Posterior vena cava (tissue), 2 donors: ENCODE measurements at regions not wholly inside any gene's neighbourhood (a gene's known extent, or its start where the extent isn't known, plus 50 kb on each side); places are given as distances from the start of the nearest gene placed in this dataset.
"Not testable (repeated sequence)": the region's sequence is repeated elsewhere in the genome, so short reads cannot be mapped to it uniquely, and the experiment has no call there.

ENCODE experiments used
- DNase-seq: peaks from one replicate; pipeline ENCODE4 v3.0.0-alpha.2; 2020; ENCODE audit warnings: low spot score
- intact Hi-C, 2 donors: fragments of 100-400 bp; cut with DNase I; formaldehyde crosslinking; loops; one replicate each; pipeline versions ENCODE4 v1.14.1 to v1.14.2; 2022 to 2023
- donor health status: DM: yes; HTN: yes; CAD: no.
- donor health status: DM: yes; HTN: yes; CAD: no.

- no peak for DNase-seq
- intact Hi-C loops = no loop called here
These were observed 339.4 kb downstream of the SFMBT2 start for GRCh38 chr10:7071421-7071820.

- intact Hi-C loops = no loop called here
These were observed 339.9 kb downstream of the SFMBT2 start for GRCh38 chr10:7070950-7071349.

GRCh38 chr10:7069706-7070105 is 341.1 kb downstream of the SFMBT2 start:
- intact Hi-C loops = no loop called here

More at GRCh38 chr10:7070950-7071349, 339.9 kb downstream of the SFMBT2 start:
- DNase-seq = no peak

GRCh38 chr10:7056216-7056615 is 354.6 kb downstream of the SFMBT2 start:
- DNase-seq = no peak
- intact Hi-C loops = no loop called here

More at GRCh38 chr10:7069706-7070105, 341.1 kb downstream of the SFMBT2 start:
- DNase-seq = no peak

- intact Hi-C loops = loop anchor here in 1 of 2 donors (5.0 kb wide), 1 partner anchor 897 kb away; no protein-coding TSS in a partner anchor
- no peak for DNase-seq
These were observed 355.9 kb downstream of the SFMBT2 start for GRCh38 chr10:7054915-7055314.

- DNase-seq = no peak
- intact Hi-C loops = loop anchor here in 1 of 2 donors (5.0 kb wide), 1 partner anchor 899 kb away; no protein-coding TSS in a partner anchor
These were observed 357.6 kb downstream of the SFMBT2 start for GRCh38 chr10:7053195-7053594.

GRCh38 chr10:7050024-7050423 is 360.8 kb downstream of the SFMBT2 start:
- intact Hi-C loops = loop anchor here in 1 of 2 donors (5.0 kb wide), 1 partner anchor 902 kb away; no protein-coding TSS in a partner anchor
- DNase-seq = not testable (repeated sequence)

- intact Hi-C loops = no loop called here
- no peak for DNase-seq
These were observed 362.8 kb downstream of the SFMBT2 start for GRCh38 chr10:7048061-7048460.

- no peak for DNase-seq
- intact Hi-C loops = no loop called here
These were observed 364.2 kb downstream of the SFMBT2 start for GRCh38 chr10:7046615-7047014.

- intact Hi-C loops = no loop called here
- no peak for DNase-seq
These were observed 364.8 kb downstream of the SFMBT2 start for GRCh38 chr10:7045891-7046599.

- DNase-seq = no peak
- intact Hi-C loops = no loop called here
These were observed 367.7 kb downstream of the SFMBT2 start for GRCh38 chr10:7043055-7043653.

- no peak for DNase-seq
- intact Hi-C loops = no loop called here
These were observed 368.3 kb downstream of the SFMBT2 start for GRCh38 chr10:7042419-7043054.

GRCh38 chr10:7042000-7042399 is 368.8 kb downstream of the SFMBT2 start:
- intact Hi-C loops = no loop called here
- no peak for DNase-seq

GRCh38 chr10:7040681-7041080 is 370.2 kb downstream of the SFMBT2 start:
- intact Hi-C loops = no loop called here
- no peak for DNase-seq

GRCh38 chr10:7039859-7040258 is 371.0 kb downstream of the SFMBT2 start:
- intact Hi-C loops = no loop called here
- no peak for DNase-seq

GRCh38 chr10:7038416-7038815 is 372.4 kb downstream of the SFMBT2 start:
- intact Hi-C loops = no loop called here
- no peak for DNase-seq

GRCh38 chr10:7037434-7037833 is 373.4 kb downstream of the SFMBT2 start:
- DNase-seq = not testable (repeated sequence)

GRCh38 chr10:7036951-7037350 is 373.9 kb downstream of the SFMBT2 start:
- intact Hi-C loops = no loop called here
- no peak for DNase-seq

More at GRCh38 chr10:7037434-7037833, 373.4 kb downstream of the SFMBT2 start:
- intact Hi-C loops = not testable (repeated sequence)

GRCh38 chr10:7035126-7035761 is 375.6 kb downstream of the SFMBT2 start:
- no peak for DNase-seq

GRCh38 chr10:7033031-7033430 is 377.8 kb downstream of the SFMBT2 start:
- intact Hi-C loops = no loop called here
- DNase-seq = no peak

More at GRCh38 chr10:7035126-7035761, 375.6 kb downstream of the SFMBT2 start:
- intact Hi-C loops = no loop called here
